ENCODE measurements at regions not wholly inside any gene's neighbourhood (a gene's known extent, or its start where the extent isn't known, plus 50 kb on each side); places are given as distances from the start of the nearest gene placed in this dataset.

DNA sequence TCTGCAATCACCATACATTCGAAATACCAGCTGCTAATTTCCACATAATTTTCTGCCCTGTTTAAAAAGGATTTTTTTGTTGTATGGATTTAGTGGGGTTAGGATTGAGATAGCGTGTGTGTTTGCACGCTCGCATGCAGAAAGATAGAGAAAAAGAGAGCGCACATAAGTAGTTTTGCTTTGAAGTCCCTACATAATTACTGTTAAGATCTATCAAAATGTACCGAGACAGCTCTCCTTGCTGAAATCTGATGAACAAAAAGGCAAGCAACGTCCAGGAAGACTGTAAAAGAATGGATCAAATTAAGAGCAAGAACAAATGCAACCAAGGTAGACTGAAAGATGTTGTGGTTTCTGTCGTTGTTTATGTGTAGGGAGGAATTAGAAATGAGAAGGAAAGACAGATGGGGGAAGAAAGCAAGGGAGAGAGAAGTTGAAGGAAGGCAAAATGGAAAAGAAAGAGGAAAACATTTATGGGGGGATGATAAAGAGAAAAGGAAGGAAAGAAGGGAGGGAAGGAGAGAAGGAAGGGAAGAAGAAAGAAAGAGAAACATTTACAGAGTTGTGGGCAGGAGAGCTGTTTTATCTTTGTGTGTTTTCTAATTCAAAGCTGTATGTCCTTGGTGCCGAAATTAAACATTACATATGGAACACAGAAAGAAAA is 522.3 kb downstream of the MED13L start:
- Histone ChIP-seq H3K36me3 (ENCODE audit: control insufficient read depth in 2 of 2, extremely low read depth in 1 of 2, insufficient read depth in 2 of 2, low read length in 2 of 2) (no peaks in the 10 kb centered on the region), H3K9me1 (replicated peaks; ENCODE audit: control insufficient read depth, extremely low read depth, insufficient read depth, low read length) (no peaks in the 10 kb centered on the region), H3K27ac (ENCODE audit: insufficient read depth, low read depth, low read length) (no peak overlapping the region), H3K79me2 (ENCODE audit: control insufficient read depth, insufficient read depth, low read length) (no peaks in the 10 kb centered on the region), H3K9me3 (replicated peaks; ENCODE audit: control insufficient read depth, insufficient read depth, low read length) (no peaks in the 10 kb centered on the region), H3K4me2 (ENCODE audit: insufficient read depth, low read length) (no peak overlapping the region), H3K27me3 (ENCODE audit: control insufficient read depth in 2 of 2, insufficient read depth in 2 of 2, low read length in 2 of 2) (no peaks in the 10 kb centered on the region), H4K20me1 (replicated peaks; ENCODE audit: control insufficient read depth, extremely low read depth, insufficient read depth, low read length) (no peaks in the 10 kb centered on the region), H3K4me3 (replicated peaks in 1 of 3; ENCODE audit: insufficient read depth in 1 of 3, low read depth in 1 of 3, low read length in 3 of 3) (no peak overlapping the region), H2AFZ (ENCODE audit: low read depth, low read length) (no peak overlapping the region), H3K4me1 (ENCODE audit: control insufficient read depth, extremely low read depth, insufficient read depth, low read length) (no peaks in the 10 kb centered on the region), H3K9ac (replicated peaks; ENCODE audit: extremely low read depth, insufficient read depth, low read length) (no peak overlapping the region)
- dilution Hi-C loops (cut with MboI; ENCODE audit: extremely low pct_ligation_motif_present, low sequenced_read_pairs) = no loop called here
- no peak for TF ChIP-seq POLR2A (IDR thresholded peaks at IDR 0.05; ENCODE audit: low read depth, low read length)
- no peak for TF ChIP-seq POLR2AphosphoS5 (IDR thresholded peaks at IDR 0.05; ENCODE audit: insufficient read depth, low read depth, low read length)
- TF ChIP-seq, protein P1, sequence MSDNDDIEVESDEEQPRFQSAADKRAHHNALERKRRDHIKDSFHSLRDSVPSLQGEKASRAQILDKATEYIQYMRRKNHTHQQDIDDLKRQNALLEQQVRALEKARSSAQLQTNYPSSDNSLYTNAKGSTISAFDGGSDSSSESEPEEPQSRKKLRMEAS (IDR thresholded peaks at IDR 0.05; ENCODE audit: insufficient read depth, insufficient read length) = no peak
- no peak for TF ChIP-seq EZH2 (IDR thresholded peaks at IDR 0.05; ENCODE audit: borderline replicate concordance, low read depth, low read length, severe bottlenecking)
- no peak for TF ChIP-seq MYC (IDR thresholded peaks at IDR 0.05; ENCODE audit: low read depth, low read length)
- no peak for TF ChIP-seq FOS (IDR thresholded peaks at IDR 0.05; ENCODE audit: borderline replicate concordance, insufficient read depth, low read length)
- TF ChIP-seq, protein P2, sequence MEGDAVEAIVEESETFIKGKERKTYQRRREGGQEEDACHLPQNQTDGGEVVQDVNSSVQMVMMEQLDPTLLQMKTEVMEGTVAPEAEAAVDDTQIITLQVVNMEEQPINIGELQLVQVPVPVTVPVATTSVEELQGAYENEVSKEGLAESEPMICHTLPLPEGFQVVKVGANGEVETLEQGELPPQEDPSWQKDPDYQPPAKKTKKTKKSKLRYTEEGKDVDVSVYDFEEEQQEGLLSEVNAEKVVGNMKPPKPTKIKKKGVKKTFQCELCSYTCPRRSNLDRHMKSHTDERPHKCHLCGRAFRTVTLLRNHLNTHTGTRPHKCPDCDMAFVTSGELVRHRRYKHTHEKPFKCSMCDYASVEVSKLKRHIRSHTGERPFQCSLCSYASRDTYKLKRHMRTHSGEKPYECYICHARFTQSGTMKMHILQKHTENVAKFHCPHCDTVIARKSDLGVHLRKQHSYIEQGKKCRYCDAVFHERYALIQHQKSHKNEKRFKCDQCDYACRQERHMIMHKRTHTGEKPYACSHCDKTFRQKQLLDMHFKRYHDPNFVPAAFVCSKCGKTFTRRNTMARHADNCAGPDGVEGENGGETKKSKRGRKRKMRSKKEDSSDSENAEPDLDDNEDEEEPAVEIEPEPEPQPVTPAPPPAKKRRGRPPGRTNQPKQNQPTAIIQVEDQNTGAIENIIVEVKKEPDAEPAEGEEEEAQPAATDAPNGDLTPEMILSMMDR (IDR thresholded peaks at IDR 0.05; ENCODE audit: extremely low read depth in 1 of 2, insufficient read depth in 1 of 2, low read depth in 1 of 2, low read length in 2 of 2) = no peak
- TF ChIP-seq GATA2 (IDR thresholded peaks at IDR 0.05; ENCODE audit: insufficient read depth, insufficient read length, low read depth, low read length) = no peak
- TF ChIP-seq JUN (IDR thresholded peaks at IDR 0.05; ENCODE audit: borderline replicate concordance, insufficient read depth, insufficient read length, low read depth) = no peak
- FAIRE-seq = no peak
- BruUV-seq (replicated peaks) = no TSS peak
- no peak for DNase-seq (ENCODE audit: low read depth, low spot score)
- intact Hi-C loops (cut with micrococcal nuclease) = no loop called here
- CTCF ChIA-PET = no interaction called here
- POLR2A ChIA-PET = no interaction called here

All from endothelial cell of umbilical vein (primary cell).